ENCODE measurements at regions not wholly inside any gene's neighbourhood (a gene's known extent, or its start where the extent isn't known, plus 50 kb on each side); places are given as distances from the start of the nearest gene placed in this dataset.

- TF ChIP-seq EZH2 (IDR thresholded peaks at IDR 0.05) (no peak), CTCF (IDR thresholded peaks at IDR 0.05) (no peak), EZH2phosphoT487 (IDR thresholded peaks at IDR 0.05) (no peak)
Observed at GRCh38 chr20:60570481-60571277, 612.5 kb downstream of the CDH26 start.
